ENCODE measurements at regions not wholly inside any gene's neighbourhood (a gene's known extent, or its start where the extent isn't known, plus 50 kb on each side); places are given as distances from the start of the nearest gene placed in this dataset.
A peak's percentile ranks its signal among the peaks of the same experiment; 100 is the strongest.

DNA sequence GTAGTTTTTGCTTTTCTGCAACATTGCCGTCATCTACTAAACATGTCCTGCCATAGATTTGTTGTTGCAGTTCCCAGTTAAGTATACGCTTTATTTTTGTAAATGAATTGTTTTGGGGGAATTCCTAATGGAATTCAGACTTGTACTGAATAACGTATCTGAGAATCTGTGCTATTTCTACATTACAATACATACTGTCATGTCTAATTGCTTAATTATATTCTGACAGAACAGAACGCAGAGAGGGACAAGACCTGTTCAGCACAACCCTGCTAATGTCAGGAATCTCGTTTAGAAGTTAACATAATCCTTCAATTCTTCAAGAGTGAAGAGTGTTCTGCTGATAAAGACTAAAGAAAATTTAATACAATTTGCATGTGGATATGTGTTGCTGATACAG lies 861.1 kb upstream of the KLHL1 start:
- Histone ChIP-seq H3K4me3 (ENCODE audit: low read length) (no peak overlapping the region), H3K36me3 (ENCODE audit: control insufficient read depth in 2 of 3, insufficient read depth in 3 of 3, low read length in 3 of 3) (no peaks in the 10 kb centered on the region), H3K4me1 (ENCODE audit: control insufficient read depth in 2 of 2, insufficient read depth in 2 of 2, low read length in 2 of 2) (no peaks in the 10 kb centered on the region), H3K9me3 (ENCODE audit: control insufficient read depth in 2 of 3, low read length in 3 of 3) (no peaks in the 10 kb centered on the region), H3K27me3 (ENCODE audit: control insufficient read depth in 2 of 2, insufficient read depth in 2 of 2, low read length in 2 of 2) (no peaks in the 10 kb centered on the region), H3K27ac (ENCODE audit: low read depth, low read length) (no peak overlapping the region)
- peaks cover 0 to 4% (median 0%) of the 10 kb centered on the region in 11 donors for H3K9me3 Mint-ChIP-seq
- intact Hi-C loops (cut with micrococcal nuclease): no loop called here
- H3K27ac Mint-ChIP-seq: no peak overlapping the region
- no peaks in the 10 kb centered on the region for H3K4me1 Mint-ChIP-seq
- ATAC-seq (no peak), DNase-seq (no peak)
- H3K36me3 Mint-ChIP-seq: no peaks in the 10 kb centered on the region
- no peak overlapping the region for H3K4me3 Mint-ChIP-seq
- ChIA-PET CTCF (interaction anchor here (0.7 kb wide), 1 partner anchor 738 kb away, joined by 4 read pairs; no protein-coding TSS in a partner anchor), POLR2A (no interaction called here)
- H3K27me3 Mint-ChIP-seq: no peaks in the 10 kb centered on the region

DNA sequence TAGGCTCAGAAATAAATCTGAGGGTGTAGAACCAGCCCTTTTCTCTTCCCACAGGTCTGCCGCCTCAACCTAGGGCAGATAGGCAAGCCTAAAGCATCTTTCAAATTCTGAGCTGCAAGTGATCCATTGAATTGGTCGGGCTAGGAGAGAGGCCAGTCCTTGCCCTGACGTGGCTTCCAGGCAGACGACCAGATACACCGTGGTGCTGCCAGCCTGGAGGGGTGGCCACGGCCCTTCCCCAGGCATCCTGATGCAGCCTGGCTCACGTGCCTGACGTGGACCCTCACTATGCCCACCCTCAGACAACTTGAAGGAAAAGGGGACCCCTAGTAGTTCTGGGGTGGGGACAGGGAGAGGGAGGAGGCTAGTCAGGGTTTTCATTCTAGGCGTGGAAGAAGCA lies 859.3 kb upstream of the KLHL1 start:
- no peaks in the 10 kb centered on the region for H3K27me3 ChIP-seq (ENCODE audit: control insufficient read depth in 2 of 2, insufficient read depth in 2 of 2, low read length in 2 of 2)
- Mint-ChIP-seq H3K9me3 (peaks cover 0 to 5% (median 0%) of the 10 kb centered on the region in 11 donors), H3K4me3 (no peak overlapping the region), H3K27ac (no peak overlapping the region), H3K36me3 (no peaks in the 10 kb centered on the region), H3K27me3 (no peaks in the 10 kb centered on the region), H3K4me1 (no peaks in the 10 kb centered on the region)
- ChIA-PET CTCF (no interaction called here), POLR2A (no interaction called here)
- no peaks in the 10 kb centered on the region for H3K36me3 ChIP-seq (ENCODE audit: control insufficient read depth in 2 of 3, insufficient read depth in 3 of 3, low read length in 3 of 3)
- intact Hi-C loops (cut with micrococcal nuclease): no loop called here
- no peak overlapping the region for H3K27ac ChIP-seq (ENCODE audit: low read depth, low read length)
- no peaks in the 10 kb centered on the region for H3K4me1 ChIP-seq (ENCODE audit: control insufficient read depth in 2 of 2, insufficient read depth in 2 of 2, low read length in 2 of 2)
- DNase-seq (no peak), ATAC-seq (no peak)
- H3K9me3 ChIP-seq (ENCODE audit: control insufficient read depth in 2 of 3, low read length in 3 of 3): no peaks in the 10 kb centered on the region
- H3K4me3 ChIP-seq (ENCODE audit: low read length): no peak overlapping the region

GRCh38 chr13:70964874-70965273 lies 856.6 kb upstream of the KLHL1 start:
- POLR2A ChIA-PET: no interaction called here
- intact Hi-C loops (cut with micrococcal nuclease): no loop called here
- H3K4me3 Mint-ChIP-seq: no peak overlapping the region

DNA sequence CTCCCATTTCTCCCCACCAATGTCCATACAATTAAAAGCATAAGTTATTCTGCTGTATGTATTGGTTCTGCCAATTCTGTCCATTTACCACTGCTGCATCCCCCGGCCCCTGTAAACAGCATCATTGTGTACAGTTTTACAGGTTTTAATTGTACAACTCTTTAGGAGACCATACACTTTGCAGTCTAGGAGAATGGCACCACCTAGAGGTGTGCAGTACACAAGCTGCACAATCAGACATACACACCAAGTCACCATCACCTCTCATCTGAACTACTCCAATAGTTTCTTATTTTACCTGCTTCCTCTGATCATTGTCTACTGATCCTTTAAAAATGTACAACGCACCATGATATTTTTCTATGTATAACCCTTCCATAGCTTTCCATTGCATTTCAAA lies 855.9 kb upstream of the KLHL1 start:
- Mint-ChIP-seq H3K4me3 (no peak overlapping the region), H3K4me1 (no peaks in the 10 kb centered on the region), H3K27ac (no peak overlapping the region), H3K36me3 (no peaks in the 10 kb centered on the region), H3K27me3 (no peaks in the 10 kb centered on the region), H3K9me3 (peaks cover 0 to 5% (median 0%) of the 10 kb centered on the region in 11 donors)
- intact Hi-C loops (cut with micrococcal nuclease): no loop called here
- Histone ChIP-seq H3K27me3 (ENCODE audit: control insufficient read depth in 2 of 2, insufficient read depth in 2 of 2, low read length in 2 of 2) (no peaks in the 10 kb centered on the region), H3K36me3 (ENCODE audit: control insufficient read depth in 2 of 3, insufficient read depth in 3 of 3, low read length in 3 of 3) (no peaks in the 10 kb centered on the region), H3K27ac (ENCODE audit: low read depth, low read length) (no peak overlapping the region), H3K9me3 (ENCODE audit: control insufficient read depth in 2 of 3, low read length in 3 of 3) (no peaks in the 10 kb centered on the region), H3K4me3 (ENCODE audit: low read length) (no peak overlapping the region), H3K4me1 (ENCODE audit: control insufficient read depth in 2 of 2, insufficient read depth in 2 of 2, low read length in 2 of 2) (no peaks in the 10 kb centered on the region)
- CTCF ChIA-PET: no interaction called here
- POLR2A ChIA-PET: no interaction called here
- no peak for ATAC-seq
- DNase-seq: no peak

More at GRCh38 chr13:70964874-70965273, 856.6 kb upstream of the KLHL1 start:
- H3K4me1 Mint-ChIP-seq: no peaks in the 10 kb centered on the region
- ATAC-seq (no peak), DNase-seq (no peak)
- Histone ChIP-seq H3K27me3 (ENCODE audit: control insufficient read depth in 2 of 2, insufficient read depth in 2 of 2, low read length in 2 of 2) (no peaks in the 10 kb centered on the region), H3K36me3 (ENCODE audit: control insufficient read depth in 2 of 3, insufficient read depth in 3 of 3, low read length in 3 of 3) (no peaks in the 10 kb centered on the region), H3K9me3 (ENCODE audit: control insufficient read depth in 2 of 3, low read length in 3 of 3) (no peaks in the 10 kb centered on the region), H3K4me3 (ENCODE audit: low read length) (no peak overlapping the region), H3K4me1 (ENCODE audit: control insufficient read depth in 2 of 2, insufficient read depth in 2 of 2, low read length in 2 of 2) (no peaks in the 10 kb centered on the region), H3K27ac (ENCODE audit: low read depth, low read length) (no peak overlapping the region)
- no peaks in the 10 kb centered on the region for H3K36me3 Mint-ChIP-seq
- no peak overlapping the region for H3K27ac Mint-ChIP-seq
- H3K27me3 Mint-ChIP-seq: no peaks in the 10 kb centered on the region
- H3K9me3 Mint-ChIP-seq: peaks cover 0 to 5% (median 0%) of the 10 kb centered on the region in 11 donors
- CTCF ChIA-PET: no interaction called here

- H3K27ac Mint-ChIP-seq: no peak overlapping the region
- intact Hi-C loops (cut with micrococcal nuclease): loop anchor here in 1 of 2 donors (1.0 kb wide), 1 partner anchor 918 kb away; no protein-coding TSS in a partner anchor
- ATAC-seq (no peak), DNase-seq (peak in 2 of 9 donors; percentile 1 to 3)
- no peaks in the 10 kb centered on the region for H3K36me3 Mint-ChIP-seq
- peaks cover 0 to 8% (median 0%) of the 10 kb centered on the region in 11 donors for H3K9me3 Mint-ChIP-seq
- no peaks in the 10 kb centered on the region for H3K27me3 ChIP-seq (ENCODE audit: control insufficient read depth in 2 of 2, insufficient read depth in 2 of 2, low read length in 2 of 2)
- H3K4me1 ChIP-seq (ENCODE audit: control insufficient read depth in 2 of 2, insufficient read depth in 2 of 2, low read length in 2 of 2): no peaks in the 10 kb centered on the region
- no peak overlapping the region for H3K27ac ChIP-seq (ENCODE audit: low read depth, low read length)
- H3K4me1 Mint-ChIP-seq: no peaks in the 10 kb centered on the region
- H3K9me3 ChIP-seq (ENCODE audit: control insufficient read depth in 2 of 3, low read length in 3 of 3): no peaks in the 10 kb centered on the region
- no peak overlapping the region for H3K4me3 ChIP-seq (ENCODE audit: low read length)
- POLR2A ChIA-PET: no interaction called here
- H3K27me3 Mint-ChIP-seq: no peaks in the 10 kb centered on the region
- CTCF ChIA-PET: no interaction called here
- no peak overlapping the region for H3K4me3 Mint-ChIP-seq
- H3K36me3 ChIP-seq (ENCODE audit: control insufficient read depth in 2 of 3, insufficient read depth in 3 of 3, low read length in 3 of 3): no peaks in the 10 kb centered on the region
These were observed 852.7 kb upstream of the KLHL1 start for GRCh38 chr13:70960841-70961443.

DNA sequence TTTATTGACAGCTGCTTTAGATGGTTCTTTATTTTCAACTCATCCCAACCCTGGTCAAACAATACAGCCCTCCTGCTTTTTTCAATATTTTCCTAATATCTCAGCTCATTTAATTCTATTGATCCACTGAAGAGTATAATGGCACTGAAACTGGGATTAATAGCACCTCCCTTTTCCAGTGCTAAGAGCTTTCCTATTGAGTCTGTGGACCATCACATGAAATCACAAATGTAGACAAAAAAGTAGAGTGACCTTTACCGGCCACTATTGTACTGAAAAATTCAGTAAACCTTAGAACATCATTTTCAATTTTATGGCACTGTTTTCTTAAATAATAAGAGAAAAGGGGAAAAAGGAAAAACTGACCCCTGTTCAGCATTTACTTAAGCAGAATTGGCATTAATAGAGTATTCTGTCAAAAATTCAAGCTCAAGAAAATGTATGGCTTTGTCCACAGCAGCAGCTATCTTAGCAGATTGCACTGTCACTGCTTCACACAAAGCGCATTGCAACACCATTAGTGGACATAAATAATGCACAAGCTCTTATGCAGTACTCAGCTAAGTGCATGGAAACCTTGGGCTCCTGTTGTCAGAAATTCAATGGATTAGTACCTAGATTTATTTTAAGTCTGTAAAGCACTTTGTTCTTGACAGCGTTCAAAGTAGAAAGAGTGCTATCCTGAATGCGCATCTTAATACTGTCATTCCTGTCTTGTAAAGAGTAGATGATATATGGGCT lies 851.0 kb upstream of the KLHL1 start:
- H3K36me3 Mint-ChIP-seq: no peaks in the 10 kb centered on the region
- POLR2A ChIA-PET: no interaction called here
- no peak overlapping the region for H3K4me3 Mint-ChIP-seq
- CTCF ChIA-PET: no interaction called here
- Histone ChIP-seq H3K4me1 (ENCODE audit: control insufficient read depth in 2 of 2, insufficient read depth in 2 of 2, low read length in 2 of 2) (no peaks in the 10 kb centered on the region), H3K9me3 (ENCODE audit: control insufficient read depth in 2 of 3, low read length in 3 of 3) (no peaks in the 10 kb centered on the region), H3K27me3 (ENCODE audit: control insufficient read depth in 2 of 2, insufficient read depth in 2 of 2, low read length in 2 of 2) (no peaks in the 10 kb centered on the region), H3K27ac (ENCODE audit: low read depth, low read length) (no peak overlapping the region), H3K36me3 (ENCODE audit: control insufficient read depth in 2 of 3, insufficient read depth in 3 of 3, low read length in 3 of 3) (no peaks in the 10 kb centered on the region), H3K4me3 (ENCODE audit: low read length) (no peak overlapping the region)
- DNase-seq: no peak
- no peak for ATAC-seq
- peaks cover 0 to 7% (median 0%) of the 10 kb centered on the region in 11 donors for H3K9me3 Mint-ChIP-seq
- no peaks in the 10 kb centered on the region for H3K27me3 Mint-ChIP-seq
- H3K4me1 Mint-ChIP-seq: no peaks in the 10 kb centered on the region
- intact Hi-C loops (cut with micrococcal nuclease): no loop called here
- H3K27ac Mint-ChIP-seq: no peak overlapping the region

DNA sequence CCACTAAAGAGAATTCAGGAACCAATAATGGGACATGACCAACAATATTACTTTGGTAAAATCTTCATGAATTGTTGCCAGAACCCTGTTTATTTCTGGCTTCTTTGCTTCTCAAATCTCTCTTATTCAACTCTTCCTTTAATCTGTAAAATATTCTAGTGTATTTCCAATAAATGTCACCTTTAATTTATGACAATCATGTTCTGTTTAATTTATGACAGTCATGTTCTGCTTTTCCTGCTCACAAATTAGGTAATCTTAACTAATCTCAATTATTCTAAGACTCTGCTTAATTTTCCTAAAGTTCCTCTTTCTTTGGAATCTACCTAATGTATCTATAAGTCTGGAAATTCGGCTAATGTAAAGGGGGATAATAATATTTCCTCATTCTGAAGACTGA lies 847.6 kb upstream of the KLHL1 start:
- intact Hi-C loops (cut with micrococcal nuclease): no loop called here
- POLR2A ChIA-PET: no interaction called here
- no peaks in the 10 kb centered on the region for H3K36me3 ChIP-seq (ENCODE audit: control insufficient read depth in 2 of 3, insufficient read depth in 3 of 3, low read length in 3 of 3)

More for the DNA sequence above, 847.6 kb upstream of the KLHL1 start:
- no peaks in the 10 kb centered on the region for H3K27me3 ChIP-seq (ENCODE audit: control insufficient read depth in 2 of 2, insufficient read depth in 2 of 2, low read length in 2 of 2)
- Mint-ChIP-seq H3K4me1 (no peaks in the 10 kb centered on the region), H3K9me3 (peaks cover 0 to 5% (median 0%) of the 10 kb centered on the region in 11 donors), H3K36me3 (no peaks in the 10 kb centered on the region), H3K27ac (no peak overlapping the region), H3K27me3 (no peaks in the 10 kb centered on the region), H3K4me3 (no peak overlapping the region)
- no peak for ATAC-seq
- no peak overlapping the region for H3K27ac ChIP-seq (ENCODE audit: low read depth, low read length)
- DNase-seq: no peak
- no peaks in the 10 kb centered on the region for H3K4me1 ChIP-seq (ENCODE audit: control insufficient read depth in 2 of 2, insufficient read depth in 2 of 2, low read length in 2 of 2)
- no peaks in the 10 kb centered on the region for H3K9me3 ChIP-seq (ENCODE audit: control insufficient read depth in 2 of 3, low read length in 3 of 3)
- H3K4me3 ChIP-seq (ENCODE audit: low read length): no peak overlapping the region
- CTCF ChIA-PET: no interaction called here

Measured in naive thymus-derived CD4-positive, alpha-beta T cell (primary cell).